HCEC 1CT (cell line): ENCODE measurements at regions not wholly inside any gene's neighbourhood (a gene's known extent, or its start where the extent isn't known, plus 50 kb on each side); places are given as distances from the start of the nearest gene placed in this dataset.

Experiments used
- DNase-seq: peaks from one replicate; pipeline ENCODE4 v3.0.0-alpha.2; 2017

DNA sequence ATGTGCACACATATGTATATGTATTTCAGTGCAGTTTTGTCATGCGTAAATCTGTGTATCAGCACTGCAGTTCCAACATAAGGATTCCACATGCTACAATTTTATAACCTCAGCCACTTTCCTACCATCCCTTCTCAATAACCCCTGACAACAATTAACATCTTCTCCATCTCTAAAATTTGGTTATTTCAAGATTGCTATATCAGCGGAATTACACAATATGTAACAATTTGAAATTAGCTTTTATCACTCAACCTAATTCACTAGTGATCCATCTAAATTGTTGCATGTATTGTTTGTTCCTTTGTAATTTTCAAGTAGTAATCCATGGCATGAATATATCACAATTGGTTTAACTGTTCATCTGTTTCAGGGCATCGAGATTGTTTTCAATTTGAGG is 511.3 kb downstream of the HAO1 start:
- DNase-seq = no peak

DNA sequence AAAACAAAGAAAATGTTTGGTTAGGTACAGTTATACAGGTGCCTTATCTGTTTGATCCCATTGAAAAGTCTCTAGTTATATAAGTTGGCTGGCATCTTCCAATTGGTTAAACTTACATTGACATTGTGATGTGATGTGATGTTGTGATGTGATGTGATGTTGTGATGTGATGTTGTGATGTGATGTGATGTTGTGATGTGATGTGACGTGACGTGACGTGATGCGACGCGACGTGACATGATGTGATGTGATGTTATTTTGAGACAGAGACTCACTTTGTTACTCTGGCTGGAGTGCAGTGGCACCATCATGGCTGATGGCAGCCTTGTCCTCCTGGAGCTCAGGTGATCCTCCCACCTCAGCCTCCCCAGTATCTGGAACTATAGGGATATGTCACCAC is 507.6 kb downstream of the HAO1 start:
- DNase-seq = no peak

DNA sequence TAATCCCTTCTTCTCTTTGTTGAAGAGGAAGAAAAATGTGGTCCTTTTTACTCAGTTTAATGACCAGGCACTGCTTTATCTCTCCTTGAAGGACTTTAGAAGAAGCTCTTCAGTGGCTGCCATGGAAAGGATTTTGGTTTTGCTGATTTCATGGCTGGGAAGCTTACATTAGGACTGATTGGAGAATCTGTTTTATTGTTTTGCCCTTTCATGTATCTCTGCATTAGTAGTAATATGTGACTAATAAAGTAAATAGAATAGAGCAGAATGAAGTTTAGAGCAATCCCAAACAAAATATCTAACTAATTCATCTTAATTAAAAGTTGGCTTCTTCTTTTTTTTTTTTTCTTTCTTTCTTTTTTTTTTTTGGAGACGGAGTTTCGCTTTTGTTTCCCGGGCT is 502.9 kb downstream of the HAO1 start:
- DNase-seq = no peak

DNA sequence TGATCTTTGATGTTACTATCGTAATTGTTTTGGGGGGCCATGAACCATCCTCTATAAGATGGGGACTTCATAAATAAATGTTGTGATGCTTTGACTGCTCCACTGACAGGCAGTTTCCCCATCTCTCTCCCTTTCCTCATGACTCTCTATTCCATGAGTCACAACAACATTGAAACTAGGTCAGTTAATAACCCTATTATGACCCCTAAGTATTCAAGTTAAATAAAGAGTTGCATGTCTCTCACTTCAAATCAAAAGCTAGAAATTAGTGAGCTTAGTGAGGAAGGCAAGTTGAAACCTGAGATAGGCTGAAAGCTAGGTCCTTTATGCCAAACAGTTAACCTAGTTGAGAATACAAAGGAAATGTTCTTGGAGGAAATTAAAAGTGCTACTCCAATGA is 491.0 kb downstream of the HAO1 start:
- DNase-seq = peak; percentile 64

DNA sequence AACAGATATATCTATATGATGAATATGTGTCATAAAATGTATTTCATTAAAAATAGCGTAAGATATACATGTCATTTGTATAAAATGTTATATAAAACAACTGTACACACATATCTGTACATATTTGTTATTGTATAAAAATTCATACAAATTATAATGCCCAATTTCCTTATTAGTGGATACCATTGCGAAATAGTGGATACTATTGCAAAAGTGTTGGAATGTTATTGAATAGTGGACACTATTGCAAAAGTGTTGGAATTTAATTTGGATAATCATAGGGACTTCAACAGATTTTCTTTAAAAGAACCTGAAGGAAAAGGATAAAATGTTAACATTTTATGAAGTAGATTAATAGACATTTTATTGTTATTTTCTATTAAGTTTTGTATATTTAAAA is 487.4 kb downstream of the HAO1 start:
- no peak for DNase-seq

DNA sequence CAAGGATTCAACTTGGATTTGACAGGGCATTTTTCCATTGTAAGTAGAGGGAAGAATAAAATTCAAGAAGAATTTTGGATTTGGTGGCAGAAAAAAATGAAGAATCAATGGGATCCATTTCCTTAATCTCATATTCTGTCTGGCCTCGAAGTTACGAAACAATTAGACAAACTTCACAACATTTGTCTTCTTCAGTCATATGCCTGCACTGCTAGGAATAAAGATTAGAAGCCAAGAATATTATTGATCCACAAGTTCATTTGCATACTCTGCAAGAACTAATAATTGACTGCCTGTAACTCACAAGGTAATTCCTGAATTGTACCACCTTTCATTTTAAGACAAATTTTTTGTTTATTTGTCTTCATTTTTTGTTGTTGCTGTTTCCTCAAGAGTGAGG is 486.2 kb downstream of the HAO1 start:
- DNase-seq = no peak

DNA sequence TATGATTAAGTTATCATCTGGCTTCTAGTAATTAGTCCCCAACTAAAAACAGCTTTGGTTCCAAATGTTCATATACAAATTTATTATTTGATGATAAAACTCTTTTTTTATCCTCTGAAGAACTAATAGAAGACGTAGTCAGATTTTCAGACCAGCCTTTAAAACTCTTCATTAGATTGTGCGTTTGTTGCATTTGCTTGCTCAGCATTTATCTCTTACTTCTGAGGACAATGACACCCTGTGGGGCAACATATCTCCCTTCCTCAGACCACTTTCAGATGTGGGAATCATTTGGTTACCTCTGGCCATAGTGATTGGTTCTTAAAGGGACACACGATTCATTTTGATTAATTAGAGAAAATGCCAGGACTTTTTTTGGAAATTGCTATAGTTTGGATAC is 481.8 kb downstream of the HAO1 start:
- no peak for DNase-seq

DNA sequence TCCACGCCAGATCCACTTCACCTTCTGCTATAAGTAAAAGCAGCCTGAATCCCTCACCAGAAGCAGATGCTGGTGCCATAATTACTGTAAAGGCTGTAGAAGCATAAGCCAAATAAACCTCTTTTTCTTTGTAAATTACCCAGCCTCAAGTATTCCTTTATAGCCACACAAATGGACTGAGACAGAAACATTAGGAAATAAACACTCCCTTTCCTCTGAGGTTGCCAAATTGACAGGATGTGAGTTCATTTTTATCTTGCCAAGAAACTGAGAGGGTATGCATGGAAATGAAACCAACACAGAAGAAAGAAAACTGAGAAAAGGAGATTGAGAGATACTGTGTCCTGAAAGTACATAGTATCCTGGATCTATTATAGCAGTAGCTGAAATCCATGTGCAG is 481.2 kb downstream of the HAO1 start:
- peak; percentile 55 for DNase-seq

DNA sequence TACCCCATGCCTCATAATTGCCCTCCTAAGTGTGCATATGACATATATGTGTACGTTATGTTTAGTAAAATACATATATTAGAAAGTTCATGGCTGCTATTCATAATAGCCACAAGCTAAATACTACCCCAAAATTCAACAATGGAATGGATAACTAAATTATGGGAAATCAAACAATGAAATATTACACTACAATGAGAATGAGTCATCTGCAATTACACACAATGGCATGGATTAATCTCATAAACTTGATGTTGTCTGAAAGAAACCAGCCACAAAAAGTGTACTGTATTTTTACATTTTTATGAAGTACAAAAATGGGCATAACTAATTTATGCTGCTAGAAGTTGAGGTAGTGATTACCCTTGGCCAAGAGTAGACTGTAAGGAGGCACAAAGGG is 477.0 kb downstream of the HAO1 start:
- DNase-seq = no peak

DNA sequence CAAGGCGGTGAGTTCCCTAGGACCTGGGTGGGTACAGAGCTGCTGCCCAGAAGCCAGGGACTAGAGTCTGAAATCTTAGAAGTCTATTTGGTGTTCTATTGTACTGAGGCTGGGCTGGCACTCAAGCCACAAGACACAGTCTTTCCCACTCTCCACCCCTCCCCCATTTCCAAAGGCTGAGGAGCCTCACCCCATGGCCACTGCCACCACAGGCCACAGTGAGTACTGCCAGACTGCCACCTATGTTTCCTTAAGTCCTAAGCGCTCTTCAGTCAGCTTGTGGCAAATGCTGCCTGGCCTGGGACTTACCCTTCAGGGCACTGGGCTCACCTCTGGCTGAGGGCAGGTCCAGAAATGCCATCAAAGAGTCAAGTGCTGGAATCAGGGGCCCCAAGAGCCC is 469.3 kb downstream of the HAO1 start:
- DNase-seq = no peak

DNA sequence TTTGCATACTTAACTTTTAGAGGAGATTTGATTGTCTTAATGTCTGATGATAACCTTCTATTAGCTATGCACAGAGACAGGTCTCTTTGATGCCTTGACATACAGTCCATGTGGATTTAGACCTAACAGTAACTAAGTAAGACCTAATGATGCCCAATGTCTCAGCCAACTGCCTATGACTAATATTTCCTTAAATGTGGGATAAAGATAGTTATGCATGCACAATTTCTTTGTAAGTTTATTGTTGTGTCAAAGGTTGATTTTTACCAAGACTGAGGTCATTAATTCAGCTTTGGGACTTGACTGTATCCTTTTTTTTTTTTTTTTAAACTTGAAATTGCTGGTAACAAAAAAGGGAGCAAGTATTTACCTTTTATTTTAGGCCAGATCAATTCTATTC is 450.0 kb downstream of the HAO1 start:
- peak; percentile 23 for DNase-seq

DNA sequence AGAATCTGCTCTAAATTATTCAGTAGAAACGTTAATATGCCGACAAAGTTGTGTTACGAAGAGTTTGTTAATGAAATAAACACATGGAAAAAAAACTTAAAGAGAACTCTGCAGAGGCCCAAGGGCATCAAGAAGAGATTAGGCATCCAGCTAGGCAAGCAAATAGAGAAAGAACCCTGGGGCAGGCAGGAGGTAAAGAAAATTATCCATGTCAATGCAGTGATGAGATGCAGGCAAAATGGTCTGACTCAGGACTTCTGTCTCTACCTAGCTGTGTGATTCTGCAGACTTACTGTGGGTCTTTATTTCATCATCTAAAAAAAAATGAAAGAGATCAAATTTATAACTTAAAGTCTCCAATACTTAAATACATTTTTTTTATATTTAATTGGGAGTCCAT is 448.0 kb downstream of the HAO1 start:
- no peak for DNase-seq

DNA sequence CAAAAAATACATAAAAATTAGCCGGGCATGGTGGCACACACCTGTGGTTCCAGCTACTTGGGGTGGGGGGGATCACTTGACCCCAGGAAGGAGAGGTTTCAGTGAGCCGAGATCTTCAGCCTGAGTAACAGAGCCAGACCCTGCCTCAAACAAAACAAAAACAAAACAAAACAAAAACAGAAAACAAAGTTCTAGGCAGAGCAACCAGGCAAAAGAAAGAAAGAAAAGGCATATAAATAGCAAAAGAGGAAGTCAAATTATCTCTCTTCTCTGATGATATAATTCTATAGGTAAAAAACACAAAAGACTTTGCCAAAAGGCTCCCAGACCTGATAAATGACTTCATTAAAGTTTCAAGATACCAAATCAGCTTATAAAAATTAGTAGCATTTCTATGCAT is 446.9 kb downstream of the HAO1 start:
- no peak for DNase-seq

DNA sequence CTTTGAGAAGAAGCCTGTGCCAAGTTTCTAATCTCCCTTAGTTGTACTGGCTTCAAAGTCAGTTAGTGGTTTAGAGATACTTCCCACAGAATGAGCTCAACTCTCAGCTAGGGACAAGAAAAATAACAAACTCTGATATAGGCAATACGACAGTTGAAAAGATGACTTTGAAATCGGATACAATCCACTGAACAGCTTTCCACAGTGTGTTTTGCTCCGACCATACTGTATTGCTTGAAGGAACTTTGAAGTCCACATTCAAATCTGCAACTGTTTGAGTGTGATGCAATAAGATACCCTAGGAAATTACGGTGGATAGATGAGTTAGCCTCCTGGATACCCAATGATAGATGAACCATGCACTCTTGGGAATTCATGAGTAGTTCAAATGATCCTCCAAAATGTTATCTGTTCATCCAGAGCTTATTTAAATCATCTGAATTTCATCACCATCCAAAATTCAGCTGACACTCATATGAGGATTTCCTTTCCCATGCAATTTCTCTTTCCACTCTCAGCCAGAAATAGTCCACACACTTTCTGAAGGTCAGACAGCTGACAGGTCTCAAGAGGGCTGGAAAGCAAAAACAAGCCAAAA is 443.8 kb downstream of the HAO1 start:
- DNase-seq = no peak

DNA sequence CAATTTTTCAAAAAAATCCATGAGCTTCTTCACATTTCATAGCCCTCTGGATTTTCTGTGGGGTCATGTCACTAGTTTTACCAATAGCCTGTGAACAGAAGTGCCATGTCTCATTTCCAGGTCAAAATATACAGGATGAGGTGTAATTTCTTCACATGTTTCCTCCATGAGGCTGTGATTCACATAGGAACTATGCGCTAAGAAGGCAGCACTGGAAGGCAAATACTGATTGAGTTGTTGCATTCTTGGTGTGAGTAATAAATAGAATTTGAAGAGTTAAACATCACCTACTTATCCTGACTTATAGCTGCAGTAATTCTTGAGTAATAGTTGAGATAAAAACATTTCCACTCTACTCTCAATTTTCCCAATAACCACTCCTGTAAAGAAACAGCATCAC is 442.3 kb downstream of the HAO1 start:
- DNase-seq = peak; percentile 95

DNA sequence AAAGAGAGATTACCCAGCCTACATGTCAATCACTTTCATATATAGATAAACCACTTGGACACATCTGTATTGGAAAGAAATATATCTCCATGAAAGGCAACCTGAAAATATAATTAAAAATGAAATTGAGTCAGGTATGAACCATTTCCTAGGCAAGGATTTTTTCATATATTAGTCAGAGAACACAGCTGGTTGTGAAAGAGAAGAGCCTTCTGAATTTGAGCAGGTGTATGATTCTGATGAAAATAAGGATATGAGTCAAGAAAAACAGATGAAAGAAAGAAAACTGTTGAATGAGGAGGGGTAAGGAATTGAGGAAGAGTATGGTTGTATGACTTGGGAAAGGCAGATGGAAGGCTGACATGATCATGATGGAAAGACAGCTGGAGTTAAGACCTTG is 441.1 kb downstream of the HAO1 start:
- peak; percentile 29 for DNase-seq

DNA sequence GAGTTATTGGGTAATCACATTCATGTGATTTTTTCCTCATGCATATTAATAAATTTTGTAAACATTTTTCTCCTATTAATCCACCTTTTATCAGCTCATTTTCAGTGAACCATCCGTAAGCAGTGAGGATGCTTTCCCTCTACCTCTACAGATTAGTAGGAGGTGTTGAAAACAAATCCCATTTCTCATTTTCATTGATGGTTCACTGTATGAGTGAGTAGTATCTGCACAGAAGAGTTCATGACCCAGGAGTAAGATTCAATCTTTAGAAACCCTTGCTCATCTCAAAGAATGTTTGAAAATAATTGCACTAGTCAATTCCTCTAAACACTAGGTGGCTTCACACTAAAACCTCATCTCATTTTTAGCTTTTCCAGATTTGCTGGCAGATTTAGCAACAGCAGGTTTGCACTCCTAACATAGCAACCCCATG is 440.0 kb downstream of the HAO1 start:
- peak; percentile 43 for DNase-seq

DNA sequence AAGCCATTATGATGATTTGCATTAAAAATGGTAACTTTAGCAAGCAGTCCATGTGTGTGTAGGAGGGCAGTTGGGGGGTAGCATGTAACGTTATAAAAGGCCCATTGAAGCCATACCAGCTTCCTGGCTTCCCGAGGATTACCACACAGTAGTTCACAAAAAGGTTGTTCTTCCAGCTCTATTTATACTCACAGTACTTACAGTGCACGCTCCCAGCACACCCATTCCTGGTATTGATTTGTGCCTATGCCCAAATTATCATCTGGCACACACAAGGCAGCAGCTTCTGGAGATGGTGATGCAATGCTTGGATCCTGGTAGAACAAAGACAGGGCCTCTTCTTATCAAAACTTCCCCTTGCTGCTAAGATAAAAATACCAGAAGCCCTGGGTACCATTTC is 436.8 kb downstream of the HAO1 start:
- DNase-seq = no peak

DNA sequence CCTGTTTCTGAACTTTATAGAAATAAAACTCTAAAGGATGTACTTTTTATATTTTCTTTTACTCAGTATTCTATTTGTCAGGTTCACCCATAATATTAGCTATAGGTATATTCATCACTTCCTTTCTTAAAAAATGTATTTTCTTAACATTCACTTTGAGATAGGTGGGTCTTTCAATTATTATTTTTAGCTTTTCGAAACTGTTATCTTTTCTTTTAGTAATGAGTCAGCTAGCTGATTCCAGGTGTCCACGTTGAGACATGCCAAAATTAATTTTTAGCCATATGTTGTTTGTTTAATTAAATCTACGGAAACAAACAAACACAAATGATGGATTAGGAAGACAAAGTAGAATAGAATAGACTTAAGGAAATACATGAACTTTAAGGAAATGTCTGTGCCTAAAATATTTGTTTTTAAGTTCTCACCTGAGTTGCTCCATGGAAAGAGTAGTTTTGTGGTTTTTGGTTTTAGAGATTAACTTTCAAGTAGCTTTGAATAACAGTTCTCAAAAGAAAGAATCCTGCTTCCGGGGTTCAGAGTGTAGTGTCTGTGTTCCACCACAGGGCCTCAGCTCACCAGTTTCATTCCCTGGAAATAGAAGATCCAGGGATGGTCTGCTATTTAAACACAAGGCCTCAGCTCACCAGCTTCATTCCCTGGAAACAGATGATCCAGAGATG is 435.0 kb downstream of the HAO1 start:
- DNase-seq = no peak

DNA sequence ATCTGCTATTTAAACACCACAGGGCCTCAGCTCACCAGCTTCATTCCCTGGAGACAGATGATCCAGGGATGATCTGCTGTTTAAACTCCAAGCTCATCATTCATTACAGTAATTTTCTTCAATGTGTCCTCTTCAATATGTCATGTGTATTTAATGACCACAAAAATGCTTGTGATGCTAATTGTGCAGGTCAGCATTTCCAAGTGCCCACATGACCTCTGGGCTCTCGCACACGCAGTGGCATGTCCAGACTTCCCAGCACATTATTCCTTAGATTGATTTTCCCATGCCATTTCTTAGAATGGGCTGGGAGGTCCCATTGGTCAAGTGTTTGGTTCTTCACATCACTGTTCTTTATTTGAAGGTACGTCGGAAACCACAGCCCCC is 434.4 kb downstream of the HAO1 start:
- DNase-seq = no peak

DNA sequence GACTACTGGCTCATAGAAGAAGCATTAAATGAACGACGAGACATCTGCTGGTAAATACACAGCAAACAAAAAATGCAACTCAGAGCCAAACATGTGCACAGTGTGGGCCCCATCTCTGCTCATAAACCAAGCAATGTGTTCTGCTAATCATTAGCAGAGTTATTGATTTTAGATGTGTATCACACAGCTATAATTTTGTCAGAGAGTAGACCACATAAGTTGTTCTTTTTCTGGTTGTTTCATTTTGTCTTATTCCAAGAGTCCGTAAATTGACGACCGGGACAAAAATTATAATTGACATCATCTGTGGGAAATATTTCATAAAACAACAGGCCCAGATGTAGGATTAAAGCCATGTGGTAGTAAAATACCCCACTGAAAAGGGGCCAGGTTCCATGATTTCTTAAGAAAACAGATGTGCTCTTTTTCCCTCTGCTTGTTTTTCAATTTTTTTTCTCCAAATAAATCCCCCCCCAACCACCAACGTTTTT is 423.6 kb downstream of the HAO1 start:
- DNase-seq = no peak

DNA sequence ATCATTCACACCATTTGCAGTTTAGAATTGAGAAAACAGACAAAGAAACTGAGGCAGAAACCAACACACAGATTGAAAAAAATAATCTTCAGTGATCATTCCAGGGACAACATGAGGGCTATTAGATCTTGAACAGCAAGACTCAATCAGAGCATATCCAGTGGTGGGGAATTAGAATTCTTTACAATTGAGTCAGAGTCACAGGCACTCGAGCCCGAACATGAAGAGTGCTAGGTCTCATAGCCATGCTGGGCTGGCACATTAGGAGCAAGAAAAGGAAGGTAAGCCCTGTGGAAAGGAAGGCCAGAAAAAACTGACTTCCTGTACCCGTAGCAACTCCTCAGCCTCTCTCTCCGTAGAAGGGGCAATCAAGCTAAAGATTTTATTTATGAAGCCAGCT is 419.9 kb downstream of the HAO1 start:
- peak; percentile 20 for DNase-seq

DNA sequence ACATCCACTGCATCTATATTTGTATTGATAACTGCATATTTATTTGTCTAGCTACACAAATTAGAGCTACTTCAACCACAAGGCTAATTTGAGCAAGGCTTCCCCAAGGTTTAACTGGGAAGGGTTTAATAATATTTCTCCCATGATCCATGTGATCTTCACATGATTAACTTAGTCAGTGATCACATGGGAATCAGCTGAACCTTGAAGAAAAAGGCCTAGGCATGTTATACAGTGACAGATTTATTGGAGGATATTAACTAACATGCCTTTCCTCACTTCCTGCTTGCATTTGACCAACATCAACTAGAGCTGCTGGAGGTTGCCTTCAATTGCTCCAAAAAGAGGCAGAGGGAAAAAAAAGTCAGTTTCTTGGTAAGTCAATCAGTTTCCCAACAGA is 417.0 kb downstream of the HAO1 start:
- peak; percentile 45 for DNase-seq

DNA sequence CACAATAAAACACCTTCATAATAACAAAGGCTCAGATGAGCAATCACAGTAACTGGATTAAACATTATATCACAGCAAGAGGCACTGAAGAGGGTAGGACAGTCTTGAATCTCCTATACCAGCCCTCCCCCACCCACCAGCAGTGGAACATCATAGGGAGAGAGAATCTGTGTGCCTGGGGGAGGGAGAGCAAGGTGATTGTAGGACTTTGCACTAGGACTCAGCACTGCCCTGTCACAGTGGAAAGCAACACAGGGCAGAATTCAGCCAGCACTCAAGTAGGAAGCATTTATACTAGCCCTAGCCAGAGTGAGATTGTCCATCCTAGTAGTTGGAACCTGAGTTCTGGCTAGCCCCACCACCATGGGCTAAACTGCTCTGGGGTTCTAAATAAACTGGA is 400.2 kb downstream of the HAO1 start:
- no peak for DNase-seq

DNA sequence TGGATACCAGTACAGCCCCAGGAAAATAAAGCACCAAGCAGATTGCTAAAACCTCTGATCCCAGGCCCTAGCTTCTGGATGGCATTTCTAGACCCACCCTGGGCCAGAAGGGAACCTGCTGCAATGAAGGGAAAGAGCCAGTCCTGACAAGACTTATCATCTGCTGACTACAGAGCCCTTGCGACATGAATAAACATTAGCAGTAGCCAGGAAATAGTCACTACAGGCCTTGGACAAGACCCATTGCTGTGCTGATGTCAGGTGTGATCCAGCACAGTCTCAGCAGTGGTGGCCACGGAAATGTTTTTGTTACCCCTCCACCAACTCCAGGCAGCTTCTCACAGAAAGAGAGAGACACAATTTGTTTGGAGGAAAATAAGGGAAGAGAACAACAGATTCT is 399.3 kb downstream of the HAO1 start:
- DNase-seq = no peak
